CD4-positive, alpha-beta T cell treated with Interleukin-4 for 4 hours (primary cell): ENCODE measurements at regions not wholly inside any gene's neighbourhood (a gene's known extent, or its start where the extent isn't known, plus 50 kb on each side); places are given as distances from the start of the nearest gene placed in this dataset.

Source experiments
- DNase-seq: peaks from one replicate; pipeline ENCODE4 v3.0.0-alpha.2; 2020

DNA sequence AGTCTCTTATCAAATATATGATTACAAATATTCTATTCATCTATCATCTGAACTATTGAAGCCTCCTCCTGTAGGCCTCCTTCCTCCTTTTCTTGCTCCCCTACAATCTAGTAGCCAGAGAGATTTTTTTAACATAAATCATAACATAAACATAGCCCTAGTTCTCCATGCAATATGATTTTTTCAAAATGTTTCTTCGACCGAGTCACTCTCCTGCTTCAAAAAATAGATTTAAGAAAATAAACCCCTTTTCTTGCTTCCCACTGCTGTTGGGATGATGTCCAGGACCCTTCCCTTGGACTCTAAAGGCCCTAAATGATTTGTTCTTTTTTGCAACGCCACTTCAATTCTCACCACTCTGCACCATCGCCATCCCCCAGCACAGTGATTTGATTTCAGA, 319.7 kb upstream of the TSHZ3 start:
- DNase-seq, result no peak

DNA sequence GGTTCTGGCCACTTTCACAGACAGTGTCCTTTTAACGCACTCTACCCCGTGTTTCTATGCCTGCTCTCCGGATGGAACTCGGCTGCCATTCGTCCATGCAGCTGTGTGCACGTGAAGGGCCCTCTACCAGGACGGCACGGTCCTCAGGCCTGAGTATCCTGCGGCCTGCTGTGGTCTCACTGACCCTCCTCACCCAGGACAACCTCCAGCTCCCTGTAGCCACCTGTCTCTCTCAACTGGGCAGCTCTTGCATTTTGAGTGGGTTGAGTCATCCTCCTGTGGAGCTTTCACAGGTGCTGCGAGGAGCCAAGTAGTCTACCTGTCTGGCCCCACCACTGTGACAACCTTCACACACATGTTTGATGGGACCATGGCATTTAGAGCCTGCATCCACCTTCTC, 321.7 kb upstream of the TSHZ3 start:
- no peak for DNase-seq

DNA sequence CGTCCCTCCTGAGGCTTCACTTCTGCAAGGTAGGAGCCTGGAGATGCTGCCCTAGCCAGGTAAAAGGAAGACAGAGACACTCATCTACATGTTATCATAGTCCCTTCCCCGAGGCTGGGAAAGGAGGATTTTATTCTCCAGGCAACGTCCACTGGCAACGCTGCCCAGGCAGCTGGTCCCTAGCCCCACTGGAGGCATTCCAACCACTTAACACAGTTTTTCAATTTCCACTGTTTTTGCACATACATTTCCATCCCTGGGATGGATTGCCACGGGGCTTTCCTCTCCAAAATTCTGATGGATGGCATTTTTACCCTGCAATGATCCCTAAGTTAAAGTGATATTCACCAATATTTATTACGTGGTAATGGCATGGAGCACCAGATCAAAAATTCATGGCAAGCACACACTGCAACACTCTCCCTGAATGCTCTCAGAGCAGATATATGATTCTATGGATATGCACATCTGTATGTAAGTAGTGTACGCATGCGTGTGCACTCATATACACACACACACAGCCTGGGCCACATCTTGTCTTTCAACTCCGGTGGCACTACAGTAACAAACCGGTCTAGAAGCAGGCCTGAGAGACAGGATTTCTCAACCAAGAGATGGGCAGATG, 322.3 kb upstream of the TSHZ3 start:
- no peak for DNase-seq

DNA sequence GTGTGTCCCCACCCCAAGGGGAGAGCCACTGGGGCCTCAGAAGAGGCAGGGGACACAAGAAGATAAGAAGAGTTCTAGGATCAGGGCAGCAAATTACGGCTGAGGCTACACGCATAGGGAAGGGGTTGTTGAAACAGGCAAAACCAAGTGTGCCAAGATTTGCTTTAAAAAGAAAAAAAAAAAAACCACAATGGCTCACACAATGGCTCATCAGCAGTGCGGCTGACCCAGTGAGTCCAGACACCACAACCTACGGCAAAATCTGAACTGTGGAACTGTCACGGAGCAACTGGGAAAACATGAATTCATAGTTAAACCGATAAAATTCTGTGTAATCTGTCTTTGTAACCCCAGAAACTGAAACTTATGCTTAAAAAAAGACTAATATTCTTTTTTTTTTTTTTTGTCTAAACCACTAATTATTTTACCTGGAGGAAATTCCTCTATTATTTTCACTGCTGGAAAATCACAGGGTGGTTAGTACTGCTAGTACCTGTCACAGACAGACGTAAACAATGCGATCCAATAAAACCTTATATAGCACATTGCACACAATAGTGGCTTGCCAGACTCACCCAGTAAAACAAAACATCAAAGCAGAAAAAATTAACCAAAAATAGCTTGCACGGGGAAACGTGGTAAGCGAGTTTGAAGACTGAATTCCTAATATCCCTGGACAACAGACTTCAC, 325.4 kb upstream of the TSHZ3 start:
- no peak for DNase-seq

DNA sequence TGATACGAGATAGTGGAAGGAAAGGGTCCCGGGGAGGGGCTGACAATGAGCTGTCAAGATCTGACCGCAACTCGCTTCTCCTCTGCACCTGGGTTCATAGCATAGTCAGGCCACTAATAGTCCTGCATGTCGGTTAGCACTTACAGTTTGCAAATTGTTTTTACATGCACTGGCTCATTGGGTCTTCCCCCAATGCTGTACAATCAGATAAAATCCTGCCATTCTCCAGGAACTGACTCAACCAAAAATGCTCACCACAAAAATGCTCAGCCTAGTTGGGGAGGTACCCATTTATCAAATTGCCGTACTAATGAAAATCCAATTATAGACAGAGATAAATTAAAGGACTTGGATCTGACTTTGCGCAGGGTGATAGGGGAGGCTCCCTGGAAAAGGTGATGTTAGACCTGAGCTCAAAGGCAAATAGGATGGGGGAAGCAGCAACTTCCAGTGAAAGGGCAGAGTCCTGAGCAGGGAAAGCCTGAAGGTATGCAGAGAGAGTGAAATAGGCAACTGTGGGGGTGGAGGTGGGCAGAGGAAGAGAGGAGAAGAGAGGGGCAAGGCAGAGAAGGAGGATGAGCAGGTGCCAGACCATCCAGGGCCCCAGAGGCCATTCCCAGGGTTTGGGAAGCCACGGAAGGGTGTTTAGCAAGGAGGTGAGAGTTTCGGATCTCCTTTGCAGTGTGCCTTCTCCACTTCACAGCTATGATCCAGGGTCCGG, 326.1 kb upstream of the TSHZ3 start:
- DNase-seq, result no peak

DNA sequence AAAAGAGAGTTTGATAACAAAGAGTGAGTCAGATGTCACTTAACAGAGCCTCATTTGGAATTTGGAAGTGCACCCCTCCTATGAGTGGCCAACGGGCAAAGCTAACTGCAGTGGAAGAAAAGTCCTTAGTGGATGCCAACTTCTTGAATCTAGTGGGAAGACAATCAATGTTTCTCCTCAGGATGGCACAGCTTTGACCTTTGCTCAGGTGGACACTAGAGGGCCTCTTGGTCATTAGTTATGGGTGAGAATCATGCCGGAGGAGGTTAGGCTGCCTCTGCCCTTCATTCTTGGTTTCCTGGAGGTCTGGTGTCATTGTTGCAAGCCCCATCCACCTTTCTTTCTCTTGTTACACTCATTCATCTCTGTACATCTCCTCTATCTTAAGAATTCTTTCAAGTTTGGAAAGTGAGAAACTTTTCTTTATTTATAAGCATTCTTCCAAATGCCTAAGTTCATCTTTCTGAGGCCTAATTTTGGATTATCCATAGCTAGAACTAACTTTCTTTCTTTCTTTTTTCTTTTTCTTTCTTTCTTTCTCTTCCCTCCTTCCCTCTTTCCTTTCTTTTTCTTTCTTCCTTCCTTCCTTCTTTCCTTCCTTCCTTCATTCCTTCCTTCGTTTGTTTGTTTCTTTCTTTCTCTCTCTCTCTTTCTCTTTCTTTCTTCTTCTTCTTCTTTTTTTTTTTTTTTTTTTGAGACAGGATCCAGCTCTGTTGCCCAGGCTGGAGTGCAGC, 327.2 kb upstream of the TSHZ3 start:
- no peak for DNase-seq

DNA sequence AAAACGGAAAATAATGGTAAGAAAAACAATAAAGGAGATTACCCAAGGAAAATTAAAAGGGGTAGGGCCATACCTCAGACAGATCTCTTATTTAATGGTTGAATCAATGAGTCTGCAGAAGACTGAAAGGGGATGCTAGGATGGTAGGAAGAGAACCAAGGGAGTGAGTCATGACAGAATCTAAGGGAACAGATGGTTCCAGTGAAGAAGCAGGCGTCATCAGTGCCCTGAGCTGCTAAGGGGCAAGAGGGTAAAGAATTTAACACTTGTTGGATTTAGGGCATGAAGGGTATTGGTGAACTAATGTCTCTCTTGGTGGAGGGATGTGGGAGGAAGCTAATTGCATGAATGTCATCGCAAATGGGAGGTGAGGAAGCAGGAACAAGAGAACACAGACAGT, 329.2 kb upstream of the TSHZ3 start:
- DNase-seq, result no peak

DNA sequence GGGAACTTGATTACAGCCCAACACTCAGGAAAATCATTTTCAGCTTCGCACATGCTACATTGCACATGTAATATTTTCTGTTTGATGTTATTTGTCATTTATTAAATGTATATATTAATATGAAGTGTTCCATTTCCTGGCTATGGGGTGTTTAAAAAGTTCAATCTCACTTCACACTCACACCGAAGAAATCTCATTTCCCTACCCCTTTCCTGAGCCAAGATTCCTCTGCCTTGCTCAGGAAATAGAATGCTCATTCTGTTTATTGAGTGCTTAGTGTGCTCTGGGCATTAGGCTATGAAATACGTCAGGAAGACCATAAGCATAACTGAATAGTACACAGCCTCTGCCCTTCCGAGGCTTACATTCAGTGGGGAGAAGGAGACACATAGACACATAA, 331.9 kb upstream of the TSHZ3 start:
- DNase-seq, result no peak

DNA sequence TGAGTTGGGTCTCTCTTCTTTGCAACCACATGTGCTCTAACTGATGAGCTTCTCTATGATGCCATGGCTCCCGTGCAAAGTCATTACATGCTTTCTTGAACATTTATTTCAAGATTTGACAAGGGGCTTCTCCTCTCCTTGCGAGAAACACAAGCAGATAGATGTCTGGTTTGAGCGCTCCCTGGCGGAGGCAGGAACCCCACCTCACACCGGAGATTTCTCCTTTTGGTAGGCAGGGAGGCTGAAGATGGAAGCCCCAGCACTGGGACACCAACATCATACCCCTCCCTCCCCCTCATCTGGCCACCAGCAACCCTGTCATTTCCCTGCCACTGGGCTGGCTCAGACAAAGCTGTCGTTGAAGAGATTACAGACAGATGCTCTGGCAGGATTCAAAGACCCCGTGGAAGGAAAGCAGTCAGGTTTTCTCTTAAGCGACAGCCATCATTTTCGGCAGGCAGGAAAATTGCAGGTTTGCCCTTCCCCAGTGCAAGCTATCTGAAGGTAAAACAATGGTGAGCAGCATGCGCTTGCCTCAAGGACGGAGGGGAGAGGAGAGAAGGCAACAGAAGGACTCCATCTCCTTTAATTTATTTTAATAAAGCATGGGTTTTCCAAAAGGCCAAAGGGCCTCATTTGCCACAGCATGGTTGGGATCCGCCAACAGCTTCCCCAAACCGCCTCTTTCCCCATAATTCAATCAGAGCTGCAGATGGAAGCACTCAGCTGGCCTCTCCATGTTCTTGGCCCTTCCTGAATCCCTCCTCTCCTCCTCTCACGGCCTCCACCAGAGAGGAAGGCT, 344.1 kb upstream of the TSHZ3 start:
- DNase-seq, result no peak

DNA sequence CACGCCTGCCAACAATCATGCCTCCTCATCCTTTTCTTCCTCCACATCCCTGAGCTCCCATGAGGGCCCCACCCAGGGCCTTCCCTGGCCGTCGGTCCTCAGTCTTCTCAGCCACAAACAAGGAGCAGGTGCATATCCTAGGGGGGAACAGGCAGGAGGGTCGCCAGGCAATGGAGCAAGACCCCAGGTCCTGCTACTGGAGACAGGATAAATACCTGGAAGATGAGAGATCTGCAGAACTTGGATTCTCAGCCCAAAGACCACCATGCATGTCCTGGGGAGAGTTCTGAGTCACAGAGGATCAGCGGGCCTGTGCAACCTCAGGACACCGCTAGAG, 344.7 kb upstream of the TSHZ3 start:
- no peak for DNase-seq

DNA sequence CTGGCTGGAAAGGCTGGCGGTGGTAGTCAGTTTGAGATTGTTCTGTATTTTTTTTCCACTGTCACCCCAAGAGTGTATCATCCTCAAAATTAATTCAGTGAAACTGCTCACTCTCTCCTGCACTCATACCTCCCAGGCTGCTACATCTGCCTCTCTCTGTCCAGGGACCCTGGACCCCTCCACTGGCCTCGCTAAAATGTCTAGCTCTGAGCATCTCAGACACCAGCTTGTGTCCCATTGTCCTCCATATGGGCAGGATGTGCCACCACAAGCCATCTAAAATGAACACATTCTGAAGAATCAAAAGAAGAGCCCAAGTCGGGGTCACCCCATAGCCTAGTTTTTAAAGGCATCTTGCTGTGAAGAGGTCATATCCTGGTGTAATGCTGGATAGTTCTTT, 345.5 kb upstream of the TSHZ3 start:
- DNase-seq, result no peak

DNA sequence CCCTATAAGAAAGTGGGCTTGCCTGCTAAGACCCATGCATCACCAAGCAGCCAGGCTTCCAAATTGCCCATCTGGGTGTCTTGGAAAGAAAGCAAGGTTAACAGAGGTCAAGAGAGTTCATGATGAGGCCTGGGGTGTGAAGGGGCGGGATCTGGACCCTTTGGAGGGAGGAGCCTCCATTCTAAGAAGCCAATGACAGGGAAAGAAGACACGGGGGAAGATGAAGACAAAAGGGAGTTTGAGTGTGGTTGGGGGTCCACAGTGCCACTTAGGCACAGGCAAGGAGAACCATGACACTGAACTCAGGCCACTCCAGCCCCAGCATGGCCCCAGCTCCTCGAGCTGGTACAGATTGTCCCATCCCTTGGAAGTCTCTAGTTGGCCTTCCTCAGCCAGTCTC, 350.2 kb upstream of the TSHZ3 start:
- no peak for DNase-seq

DNA sequence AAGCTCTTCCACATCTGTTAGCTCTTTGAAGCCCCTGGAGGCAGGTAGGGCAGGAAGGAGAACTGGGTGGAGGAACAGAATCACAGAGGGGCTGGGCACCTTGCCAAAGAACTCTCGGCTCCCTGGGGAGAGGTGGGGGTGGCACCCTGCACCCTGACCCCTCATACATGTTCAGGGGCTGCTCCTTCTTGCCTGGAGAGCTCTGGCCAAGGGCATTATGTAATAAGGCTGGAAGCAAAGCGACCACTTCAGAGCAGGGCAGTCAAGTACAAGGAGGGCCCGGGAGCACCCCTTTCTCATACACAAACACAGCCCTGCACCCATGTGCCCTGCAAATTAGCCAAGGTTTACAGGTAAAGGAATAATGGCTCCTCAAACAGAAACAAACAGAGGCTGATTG, 351.9 kb upstream of the TSHZ3 start:
- DNase-seq, result no peak

DNA sequence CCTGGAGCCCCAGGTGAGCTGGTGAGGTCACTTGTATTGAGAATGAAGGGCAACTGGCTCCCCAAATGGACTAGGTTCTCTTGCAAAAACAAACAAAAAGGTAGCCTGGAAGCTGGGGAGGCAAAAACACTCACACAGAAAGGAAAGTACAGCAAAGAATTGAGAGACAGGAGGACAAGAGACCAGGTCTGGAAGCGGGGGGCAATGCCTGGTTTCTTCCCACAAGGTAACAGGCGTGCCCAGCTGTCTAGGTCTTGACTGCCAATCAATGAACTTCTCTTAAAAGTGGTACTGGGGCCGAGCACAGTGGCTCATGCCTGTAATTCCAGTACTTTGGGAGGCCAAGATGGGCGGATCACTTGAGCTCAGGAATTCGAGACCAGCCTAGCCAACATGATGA, 356.4 kb upstream of the TSHZ3 start:
- no peak for DNase-seq

DNA sequence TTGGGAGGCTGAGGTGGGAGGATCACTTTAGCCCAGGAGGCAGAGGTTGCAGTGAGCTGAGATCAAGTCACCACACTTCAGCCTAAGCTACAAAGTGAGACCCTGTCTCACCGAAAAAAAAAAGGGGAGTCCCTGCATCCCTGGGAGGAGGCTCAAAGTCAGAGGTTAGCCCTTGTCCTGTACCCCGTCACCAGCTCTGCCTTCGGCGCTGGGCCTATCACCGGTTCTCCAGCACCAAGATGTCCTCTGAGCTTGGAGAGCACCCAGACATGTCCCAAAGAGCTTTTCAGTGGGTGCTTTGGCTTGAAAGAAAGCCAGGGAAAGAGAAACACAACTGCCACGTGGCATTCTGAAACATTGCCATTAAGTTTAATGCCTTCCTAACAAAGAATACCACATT, 356.9 kb upstream of the TSHZ3 start:
- DNase-seq, result no peak

DNA sequence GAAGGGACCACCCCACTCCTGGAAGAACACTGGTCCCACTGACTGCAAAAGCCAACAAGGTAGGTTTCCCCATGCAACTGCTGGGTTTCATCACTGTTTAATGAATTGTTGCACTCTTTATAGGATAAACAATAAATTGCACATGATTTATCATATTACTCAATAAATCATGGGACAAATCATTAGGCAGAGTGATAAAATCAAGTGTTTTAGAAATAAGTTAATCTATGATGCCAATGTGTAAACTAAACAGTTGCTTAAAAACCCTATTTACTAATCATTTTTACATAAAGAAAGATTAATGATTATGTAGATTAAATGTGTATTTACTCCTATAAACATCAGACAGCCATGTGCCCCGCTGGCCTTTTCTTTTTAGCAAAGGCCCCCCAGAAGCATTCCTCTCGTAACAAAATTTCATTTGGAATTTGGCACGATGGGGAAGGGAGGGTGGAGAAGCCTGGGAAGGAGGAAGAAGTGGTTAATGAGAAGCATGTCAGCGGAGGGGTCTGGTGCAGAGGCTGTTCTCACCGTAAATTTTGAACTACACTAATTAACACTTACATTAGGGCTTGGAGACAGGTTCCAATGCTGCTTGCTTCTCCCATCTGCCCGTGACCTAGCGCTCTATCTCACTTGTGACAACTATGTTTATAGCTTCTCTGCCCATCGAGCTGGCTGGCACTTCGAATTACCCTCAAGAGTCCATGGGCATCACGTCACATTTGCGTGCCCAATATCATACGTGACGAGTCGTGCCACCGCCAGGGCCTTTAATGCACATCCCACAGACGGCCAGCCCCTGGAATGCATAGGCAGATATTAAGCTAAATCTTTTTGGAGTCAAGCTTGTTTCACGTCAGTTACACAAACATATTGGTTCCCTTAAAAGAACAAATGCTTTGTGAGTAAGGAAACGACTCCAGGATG, 357.7 kb upstream of the TSHZ3 start:
- no peak for DNase-seq

DNA sequence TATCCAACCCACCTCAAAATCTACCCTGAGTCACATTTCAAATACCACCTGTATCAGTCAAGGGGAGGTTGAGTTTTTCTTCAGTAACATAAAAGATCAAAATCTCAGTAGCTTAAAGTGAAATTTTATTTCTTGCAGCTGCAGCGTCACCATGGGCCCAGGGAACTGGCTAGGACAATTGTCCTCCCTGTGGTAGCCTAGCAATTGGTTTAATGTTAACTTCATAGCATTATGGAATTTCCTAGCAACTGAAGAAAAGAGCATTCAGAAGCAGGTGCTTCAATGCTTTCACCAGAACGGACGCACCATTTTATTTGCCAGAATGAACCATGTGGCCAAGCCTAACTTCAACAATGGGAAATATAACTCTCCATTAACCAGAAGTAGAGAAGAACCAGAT, 359.3 kb upstream of the TSHZ3 start:
- DNase-seq, result no peak

DNA sequence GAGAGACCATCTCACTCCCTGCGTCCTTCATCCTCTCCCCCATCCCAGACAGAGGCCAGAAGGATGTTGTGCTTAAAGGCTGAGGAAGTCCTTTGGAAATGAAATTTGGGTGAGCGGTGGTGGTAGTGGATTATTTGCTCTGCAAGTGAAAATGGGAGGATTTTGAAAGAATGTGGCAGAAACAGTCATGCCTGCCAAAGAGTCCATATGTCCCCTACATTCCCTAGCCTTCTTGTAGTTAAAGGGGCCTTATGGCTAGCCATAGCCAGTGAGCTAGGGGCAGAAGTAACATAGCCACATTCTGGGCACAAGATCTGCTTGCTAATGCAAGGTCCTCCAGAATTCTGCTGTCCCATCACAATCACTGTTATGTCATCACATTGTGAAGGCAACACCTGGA, 360.2 kb upstream of the TSHZ3 start:
- no peak for DNase-seq

DNA sequence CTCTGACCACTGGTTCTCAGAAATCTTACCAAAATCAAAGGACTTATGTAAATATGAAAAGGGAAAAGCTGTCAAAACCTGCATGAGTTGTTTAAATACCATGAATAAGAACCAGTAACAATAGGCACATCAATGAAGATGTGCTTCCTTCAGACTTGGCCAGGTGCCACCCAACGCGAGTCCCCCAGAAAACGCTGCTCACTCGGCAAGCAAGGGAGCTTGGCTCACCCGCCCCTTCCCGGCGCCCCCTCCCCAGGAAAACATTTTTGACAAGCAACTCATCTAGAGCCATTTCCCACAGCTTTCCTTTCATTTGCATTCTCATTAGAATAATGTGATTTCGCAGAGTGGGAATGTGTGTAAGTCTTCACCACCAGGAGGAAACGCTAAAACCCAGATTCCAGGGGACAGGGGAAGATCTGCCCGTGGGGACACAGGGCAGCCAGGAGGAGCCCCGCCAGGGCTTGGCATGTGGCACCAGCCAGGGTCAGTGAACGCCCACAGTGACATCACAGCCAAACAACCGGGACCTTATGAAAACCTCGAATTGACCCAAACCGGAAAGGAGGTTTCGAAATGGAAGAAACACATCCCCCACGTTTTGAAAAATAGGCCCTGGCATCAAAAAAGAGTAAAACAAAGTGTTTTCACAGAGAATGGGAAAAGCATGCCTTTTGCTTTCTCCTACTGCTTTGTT, 366.2 kb upstream of the TSHZ3 start:
- DNase-seq, result no peak

DNA sequence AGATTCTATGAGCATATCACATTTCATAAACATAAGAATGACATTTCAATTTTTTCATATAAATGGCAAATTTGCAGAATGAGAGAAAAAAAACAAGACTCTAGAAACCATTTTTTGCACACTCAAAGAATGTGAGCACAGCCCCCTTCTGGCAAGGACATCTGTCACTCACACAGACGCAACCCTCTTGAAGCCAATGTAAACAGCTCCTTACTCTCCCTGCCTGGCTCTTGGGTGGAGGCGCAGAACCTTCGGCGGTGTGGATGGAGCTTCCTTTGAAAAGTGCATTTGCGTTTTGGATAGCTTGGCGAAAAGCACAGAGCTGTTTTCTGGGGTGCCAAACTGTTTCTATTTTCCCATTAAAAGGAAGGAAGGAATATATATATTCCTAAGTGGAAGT, 367.6 kb upstream of the TSHZ3 start:
- DNase-seq, result no peak

DNA sequence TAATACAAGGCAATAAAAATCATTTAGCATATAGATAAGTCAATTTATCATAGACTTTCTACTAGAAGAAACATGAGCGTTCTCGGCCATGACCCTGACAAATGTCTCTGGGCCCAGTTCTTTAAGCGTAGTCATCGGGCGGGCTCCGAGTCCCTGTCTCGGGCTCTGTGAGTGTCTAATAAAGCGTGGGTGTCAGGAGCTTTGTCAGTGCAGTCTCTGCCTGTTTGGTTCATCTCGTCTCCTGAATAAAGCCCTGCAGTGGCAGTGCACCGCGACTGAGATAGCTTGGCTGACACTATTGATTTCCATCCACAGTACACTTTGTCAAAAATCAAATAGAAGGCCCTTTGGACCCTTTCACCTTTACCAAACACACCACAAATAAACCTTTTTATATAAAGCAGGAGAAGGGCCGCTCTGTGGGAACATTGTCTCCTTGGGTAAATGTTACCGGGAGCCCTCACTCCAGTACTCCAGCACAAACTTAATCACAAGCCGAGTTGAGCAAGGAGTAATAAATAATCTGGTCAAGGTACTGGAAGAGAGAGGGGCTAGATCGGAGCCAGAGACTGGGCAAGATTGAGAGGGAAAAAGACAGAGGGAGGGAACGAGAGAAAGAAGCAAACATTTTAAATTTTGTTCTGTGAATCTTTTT, 368.2 kb upstream of the TSHZ3 start:
- DNase-seq, result no peak
